ENCODE measurements at regions not wholly inside any gene's neighbourhood (a gene's known extent, or its start where the extent isn't known, plus 50 kb on each side); places are given as distances from the start of the nearest gene placed in this dataset.
"Not testable (repeated sequence)": the region's sequence is repeated elsewhere in the genome, so short reads cannot be mapped to it uniquely, and the experiment has no call there.

- Histone ChIP-seq H3K27ac (replicated peaks) (no peak overlapping the region), H3K4me3 (no peak overlapping the region), H3K36me3 (no peaks in the 10 kb centered on the region), H3K27me3 (ENCODE audit: low read depth) (no peaks in the 10 kb centered on the region), H3K4me1 (no peaks in the 10 kb centered on the region), H3K9me3 (replicated peaks) (no peaks in the 10 kb centered on the region)
- TF ChIP-seq CTCF (IDR thresholded peaks at IDR 0.05; ENCODE audit: borderline replicate concordance): no peak
- no peak for DNase-seq
- intact Hi-C loops (cut with micrococcal nuclease): no loop called here
These were observed 145.6 kb upstream of the FAT4 start for GRCh38 chr4:125169192-125169591.

GRCh38 chr4:125168531-125168930 is 146.2 kb upstream of the FAT4 start:
- intact Hi-C loops (cut with micrococcal nuclease): no loop called here
- Histone ChIP-seq H3K4me3 (no peak overlapping the region), H3K9me3 (replicated peaks) (no peaks in the 10 kb centered on the region), H3K4me1 (no peaks in the 10 kb centered on the region), H3K27ac (replicated peaks) (no peak overlapping the region), H3K36me3 (no peaks in the 10 kb centered on the region), H3K27me3 (ENCODE audit: low read depth) (no peaks in the 10 kb centered on the region)
- DNase-seq: no peak
- TF ChIP-seq CTCF (IDR thresholded peaks at IDR 0.05; ENCODE audit: borderline replicate concordance): no peak

GRCh38 chr4:125166012-125166411 is 148.7 kb upstream of the FAT4 start:
- intact Hi-C loops (cut with micrococcal nuclease); DNase-seq; H3K4me1 ChIP-seq; H3K27me3 ChIP-seq (ENCODE audit: low read depth); H3K4me3 ChIP-seq; H3K9me3 ChIP-seq (replicated peaks); H3K27ac ChIP-seq (replicated peaks); H3K36me3 ChIP-seq: not testable (repeated sequence)

- no peak for TF ChIP-seq CTCF (IDR thresholded peaks at IDR 0.05; ENCODE audit: borderline replicate concordance)
- Histone ChIP-seq H3K36me3 (no peaks in the 10 kb centered on the region), H3K4me3 (no peak overlapping the region), H3K4me1 (no peaks in the 10 kb centered on the region), H3K27me3 (ENCODE audit: low read depth) (no peaks in the 10 kb centered on the region), H3K9me3 (replicated peaks) (no peaks in the 10 kb centered on the region), H3K27ac (replicated peaks) (no peak overlapping the region)
- intact Hi-C loops (cut with micrococcal nuclease): no loop called here
- DNase-seq: no peak
These were observed 155.8 kb upstream of the FAT4 start for GRCh38 chr4:125159001-125159400.

GRCh38 chr4:125155251-125155650 is 159.5 kb upstream of the FAT4 start:
- H3K27ac ChIP-seq (replicated peaks): no peak overlapping the region
- no peak for DNase-seq
- no peaks in the 10 kb centered on the region for H3K9me3 ChIP-seq (replicated peaks)
- intact Hi-C loops (cut with micrococcal nuclease): no loop called here
- H3K4me3 ChIP-seq: no peak overlapping the region
- H3K4me1 ChIP-seq: no peaks in the 10 kb centered on the region
- H3K27me3 ChIP-seq (ENCODE audit: low read depth): no peaks in the 10 kb centered on the region
- TF ChIP-seq CTCF (IDR thresholded peaks at IDR 0.05; ENCODE audit: borderline replicate concordance): no peak
- no peaks in the 10 kb centered on the region for H3K36me3 ChIP-seq

GRCh38 chr4:125140966-125141495 is 173.7 kb upstream of the FAT4 start:
- no peaks in the 10 kb centered on the region for H3K9me3 ChIP-seq (replicated peaks)
- intact Hi-C loops (cut with micrococcal nuclease): no loop called here
- H3K27ac ChIP-seq (replicated peaks): no peak overlapping the region
- TF ChIP-seq CTCF (IDR thresholded peaks at IDR 0.05; ENCODE audit: borderline replicate concordance): no peak
- DNase-seq: no peak
- H3K36me3 ChIP-seq: no peaks in the 10 kb centered on the region
- H3K4me3 ChIP-seq: no peak overlapping the region
- H3K4me1 ChIP-seq: no peaks in the 10 kb centered on the region
- no peaks in the 10 kb centered on the region for H3K27me3 ChIP-seq (ENCODE audit: low read depth)
